Neural cell (in vitro differentiated cells): ENCODE measurements at regions not wholly inside any gene's neighbourhood (a gene's known extent, or its start where the extent isn't known, plus 50 kb on each side); places are given as distances from the start of the nearest gene placed in this dataset.

ENCODE experiments used
- H2AFZ ChIP-seq: fragments of 200-600, 300-800 bp; sonication (generic), shearing (Covaris generic); 2 replicates; pipeline ENCODE4 v1.6.0; 2014; ENCODE audit warnings: low read depth, mild to moderate bottlenecking, antibody characterized with exemption, low read length, moderate library complexity
- H3F3A ChIP-seq: fragments of 200-600 bp; shearing (Covaris generic); 2 replicates; pipeline ENCODE4 v1.6.1; 2016; ENCODE audit warnings: mild to moderate bottlenecking, moderate library complexity, mixed read lengths, antibody characterized with exemption, low read length; ENCODE audit not compliant: insufficient read depth, poor library complexity, severe bottlenecking
- H3K27ac ChIP-seq: fragments of 200-600, 300-800 bp; sonication (generic), shearing (Covaris generic); 2 replicates; pipeline ENCODE4 v1.5.1; 2014; ENCODE audit warnings: mild to moderate bottlenecking, low read length, moderate library complexity
- H3K27me3 ChIP-seq: fragments of 300-800, 200-600 bp; sonication (generic), shearing (Covaris generic); 2 replicates; pipeline ENCODE4 v1.6.0; 2014; ENCODE audit warnings: mild to moderate bottlenecking, low read depth, low read length, moderate library complexity; ENCODE audit not compliant: insufficient read depth
- H3K36me3 ChIP-seq: fragments of 300-800, 200-600 bp; sonication (generic), shearing (Covaris generic); 2 replicates; pipeline ENCODE4 v1.5.1; 2014; ENCODE audit warnings: mild to moderate bottlenecking, antibody characterized with exemption, low read length, moderate library complexity; ENCODE audit not compliant: insufficient read depth
- H3K4me2 ChIP-seq: fragments of 300-800, 200-600 bp; sonication (generic), shearing (Covaris generic); 2 replicates; pipeline ENCODE4 v1.6.0; 2014; ENCODE audit warnings: mild to moderate bottlenecking, low read length
- H3K4me3 ChIP-seq: fragments of 300-800, 200-600 bp; sonication (generic), shearing (Covaris generic); 2 replicates; pipeline ENCODE4 v1.5.1; 2014; ENCODE audit warnings: mild to moderate bottlenecking, low read length, moderate library complexity
- H3K79me2 ChIP-seq: fragments of 200-600 bp; shearing (Covaris generic); replicated peaks from 2 replicates; pipeline ENCODE4 v1.6.0; 2014; ENCODE audit warnings: mild to moderate bottlenecking, low read length, moderate library complexity; ENCODE audit not compliant: insufficient read depth
- H3K9ac ChIP-seq: fragments of 300-800, 200-600 bp; sonication (generic), shearing (Covaris generic); 2 replicates; pipeline ENCODE4 v1.6.1; 2016; ENCODE audit warnings: mild to moderate bottlenecking, low read length, mixed read lengths
- H3K9me2 ChIP-seq: fragments of 200-600 bp; shearing (Covaris generic); 2 replicates; pipeline ENCODE4 v1.6.1; 2016; ENCODE audit warnings: mild to moderate bottlenecking, low read length, mixed read lengths; ENCODE audit not compliant: insufficient read depth
- H3K9me3 ChIP-seq: fragments of 200-600, 300-800 bp; sonication (generic), shearing (Covaris generic); 2 replicates; pipeline ENCODE4 v1.6.1; 2016; ENCODE audit warnings: mild to moderate bottlenecking, mixed run types, low read length, moderate library complexity, mixed read lengths
- H4K20me1 ChIP-seq: fragments of 200-600 bp; shearing (Covaris generic); 2 replicates; pipeline ENCODE4 v1.6.1; 2016; ENCODE audit warnings: mild to moderate bottlenecking, mixed run types; ENCODE audit not compliant: insufficient read depth
- EP300 ChIP-seq: fragments of 450-650 bp; conservative IDR thresholded peaks from 2 replicates; pipeline ENCODE4 v1.6.1; 2014; ENCODE audit warnings: antibody characterized with exemption, mild to moderate bottlenecking, moderate library complexity; ENCODE audit not compliant: poor library complexity, severe bottlenecking
- EZH2 ChIP-seq: fragments of 200-600, 300-800 bp; shearing (Covaris generic), sonication (generic); IDR thresholded peaks from 2 replicates; pipeline ENCODE4 v1.6.1; 2014; ENCODE audit warnings: antibody characterized with exemption, low read length, borderline replicate concordance, mild to moderate bottlenecking; ENCODE audit not compliant: insufficient read depth, poor library complexity, severe bottlenecking
- MXI1 ChIP-seq: fragments of 450-650 bp; conservative IDR thresholded peaks from 2 replicates; pipeline ENCODE4 v1.6.1; 2014; ENCODE audit warnings: antibody characterized with exemption, mild to moderate bottlenecking; ENCODE audit not compliant: poor library complexity, severe bottlenecking
- POLR2AphosphoS5 ChIP-seq: IDR thresholded peaks from 2 replicates; pipeline ENCODE4 v1.6.1; 2012
- RAD21 ChIP-seq: fragments of 450-650 bp; conservative IDR thresholded peaks from 2 replicates; pipeline ENCODE4 v1.6.1; 2014; ENCODE audit warnings: antibody characterized with exemption, mild to moderate bottlenecking, moderate library complexity
- SMC3 ChIP-seq: fragments of 450-650 bp; conservative IDR thresholded peaks from 2 replicates; pipeline ENCODE4 v1.6.1; 2014; ENCODE audit warnings: antibody characterized with exemption, mild to moderate bottlenecking, moderate library complexity; ENCODE audit not compliant: poor library complexity
- TAF1 ChIP-seq: IDR thresholded peaks from 2 replicates; pipeline ENCODE4 v1.6.1; 2012; ENCODE audit warnings: low read depth
- TF ChIP-seq, protein P1 (sequence below): fragments of 450-650 bp; IDR thresholded peaks from 2 replicates; pipeline ENCODE4 v1.5.1; 2014; ENCODE audit warnings: antibody characterized with exemption, mild to moderate bottlenecking, moderate library complexity; ENCODE audit not compliant: poor library complexity, severe bottlenecking
- TF ChIP-seq, protein P2 (sequence below): IDR thresholded peaks from 2 replicates; pipeline ENCODE4 v1.6.1; 2012; ENCODE audit warnings: borderline replicate concordance

DNA sequence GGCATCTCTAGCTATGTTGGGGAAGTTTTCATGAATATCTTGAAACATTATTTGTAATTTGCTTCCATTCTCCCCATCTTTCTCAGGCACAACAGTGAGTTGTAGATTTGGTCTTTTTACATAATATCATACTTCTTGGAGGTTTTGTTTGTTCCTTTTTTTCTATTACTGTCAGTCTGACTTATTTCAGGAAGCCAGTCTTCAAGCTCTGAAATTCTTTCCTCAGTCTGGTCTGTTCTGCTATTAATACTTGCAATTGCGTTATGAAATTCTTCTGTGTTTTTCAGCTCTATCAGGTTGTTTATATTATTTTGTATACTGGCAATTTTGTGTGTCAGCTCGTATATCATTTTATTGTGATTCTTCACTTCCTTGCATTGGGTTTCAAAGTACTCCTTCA is 424.6 kb upstream of the PTBP2 start:
- Histone ChIP-seq H3K9me3 (no peaks in the 10 kb centered on the region), H3K4me3 (no peak overlapping the region), H3F3A (no peaks in the 10 kb centered on the region), H3K9me2 (no peaks in the 10 kb centered on the region), H3K79me2 (no peaks in the 10 kb centered on the region), H3K9ac (no peak overlapping the region), H3K4me2 (no peak overlapping the region), H2AFZ (no peak overlapping the region), H3K27ac (no peak overlapping the region), H3K27me3 (no peaks in the 10 kb centered on the region), H4K20me1 (no peaks in the 10 kb centered on the region), H3K36me3 (no peaks in the 10 kb centered on the region)
- no peak for TF ChIP-seq SMC3
- TF ChIP-seq RAD21 = no peak
- TF ChIP-seq TAF1 = no peak
- TF ChIP-seq, protein P1, sequence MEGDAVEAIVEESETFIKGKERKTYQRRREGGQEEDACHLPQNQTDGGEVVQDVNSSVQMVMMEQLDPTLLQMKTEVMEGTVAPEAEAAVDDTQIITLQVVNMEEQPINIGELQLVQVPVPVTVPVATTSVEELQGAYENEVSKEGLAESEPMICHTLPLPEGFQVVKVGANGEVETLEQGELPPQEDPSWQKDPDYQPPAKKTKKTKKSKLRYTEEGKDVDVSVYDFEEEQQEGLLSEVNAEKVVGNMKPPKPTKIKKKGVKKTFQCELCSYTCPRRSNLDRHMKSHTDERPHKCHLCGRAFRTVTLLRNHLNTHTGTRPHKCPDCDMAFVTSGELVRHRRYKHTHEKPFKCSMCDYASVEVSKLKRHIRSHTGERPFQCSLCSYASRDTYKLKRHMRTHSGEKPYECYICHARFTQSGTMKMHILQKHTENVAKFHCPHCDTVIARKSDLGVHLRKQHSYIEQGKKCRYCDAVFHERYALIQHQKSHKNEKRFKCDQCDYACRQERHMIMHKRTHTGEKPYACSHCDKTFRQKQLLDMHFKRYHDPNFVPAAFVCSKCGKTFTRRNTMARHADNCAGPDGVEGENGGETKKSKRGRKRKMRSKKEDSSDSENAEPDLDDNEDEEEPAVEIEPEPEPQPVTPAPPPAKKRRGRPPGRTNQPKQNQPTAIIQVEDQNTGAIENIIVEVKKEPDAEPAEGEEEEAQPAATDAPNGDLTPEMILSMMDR = no peak

DNA sequence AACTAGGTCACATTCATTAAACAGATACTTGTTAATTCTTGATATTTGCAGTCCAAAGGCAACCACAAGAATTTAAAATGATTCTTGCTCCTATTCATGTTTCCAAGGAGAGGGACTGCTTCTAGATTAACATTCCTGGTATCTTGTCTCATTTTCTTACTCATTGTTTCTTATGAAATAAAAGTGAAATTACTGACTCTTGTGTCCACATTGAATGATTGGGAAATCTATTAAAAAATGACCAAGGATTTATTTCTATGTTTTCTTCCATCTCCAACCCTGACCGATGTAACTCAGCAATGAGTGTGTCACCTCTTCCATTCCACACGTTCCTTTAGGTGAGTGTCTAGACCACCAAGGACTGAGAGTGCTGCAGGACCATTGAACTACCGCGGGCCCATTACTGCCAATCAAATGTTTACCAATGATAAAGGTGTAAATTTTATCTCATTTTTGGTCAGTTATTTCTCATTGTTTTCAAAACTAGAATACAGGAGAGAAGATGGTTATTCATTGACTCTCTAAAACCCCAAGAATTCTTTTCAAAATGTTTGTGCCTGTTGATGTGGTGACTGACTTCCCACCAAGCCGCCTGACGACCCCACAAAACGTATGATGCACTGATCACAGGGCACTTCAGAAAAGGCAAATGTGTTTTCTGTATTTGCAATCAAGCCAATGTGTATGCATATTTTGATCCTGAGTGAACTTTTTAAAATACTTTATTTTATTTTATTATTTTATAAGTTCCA is 414.6 kb upstream of the PTBP2 start:
- no peaks in the 10 kb centered on the region for H3K79me2 ChIP-seq
- no peaks in the 10 kb centered on the region for H3K9me2 ChIP-seq
- no peaks in the 10 kb centered on the region for H3F3A ChIP-seq
- H3K27ac ChIP-seq = no peak overlapping the region
- H4K20me1 ChIP-seq = no peaks in the 10 kb centered on the region
- no peak overlapping the region for H3K4me3 ChIP-seq
- H3K4me2 ChIP-seq = no peak overlapping the region
- H3K36me3 ChIP-seq = no peaks in the 10 kb centered on the region
- TF ChIP-seq TAF1 (no peak), POLR2AphosphoS5 (no peak), EP300 (no peak), SMC3 (no peak), RAD21 (no peak), EZH2 (no peak), MXI1 (no peak)
- TF ChIP-seq, protein P1 = no peak
- TF ChIP-seq, protein P2, sequence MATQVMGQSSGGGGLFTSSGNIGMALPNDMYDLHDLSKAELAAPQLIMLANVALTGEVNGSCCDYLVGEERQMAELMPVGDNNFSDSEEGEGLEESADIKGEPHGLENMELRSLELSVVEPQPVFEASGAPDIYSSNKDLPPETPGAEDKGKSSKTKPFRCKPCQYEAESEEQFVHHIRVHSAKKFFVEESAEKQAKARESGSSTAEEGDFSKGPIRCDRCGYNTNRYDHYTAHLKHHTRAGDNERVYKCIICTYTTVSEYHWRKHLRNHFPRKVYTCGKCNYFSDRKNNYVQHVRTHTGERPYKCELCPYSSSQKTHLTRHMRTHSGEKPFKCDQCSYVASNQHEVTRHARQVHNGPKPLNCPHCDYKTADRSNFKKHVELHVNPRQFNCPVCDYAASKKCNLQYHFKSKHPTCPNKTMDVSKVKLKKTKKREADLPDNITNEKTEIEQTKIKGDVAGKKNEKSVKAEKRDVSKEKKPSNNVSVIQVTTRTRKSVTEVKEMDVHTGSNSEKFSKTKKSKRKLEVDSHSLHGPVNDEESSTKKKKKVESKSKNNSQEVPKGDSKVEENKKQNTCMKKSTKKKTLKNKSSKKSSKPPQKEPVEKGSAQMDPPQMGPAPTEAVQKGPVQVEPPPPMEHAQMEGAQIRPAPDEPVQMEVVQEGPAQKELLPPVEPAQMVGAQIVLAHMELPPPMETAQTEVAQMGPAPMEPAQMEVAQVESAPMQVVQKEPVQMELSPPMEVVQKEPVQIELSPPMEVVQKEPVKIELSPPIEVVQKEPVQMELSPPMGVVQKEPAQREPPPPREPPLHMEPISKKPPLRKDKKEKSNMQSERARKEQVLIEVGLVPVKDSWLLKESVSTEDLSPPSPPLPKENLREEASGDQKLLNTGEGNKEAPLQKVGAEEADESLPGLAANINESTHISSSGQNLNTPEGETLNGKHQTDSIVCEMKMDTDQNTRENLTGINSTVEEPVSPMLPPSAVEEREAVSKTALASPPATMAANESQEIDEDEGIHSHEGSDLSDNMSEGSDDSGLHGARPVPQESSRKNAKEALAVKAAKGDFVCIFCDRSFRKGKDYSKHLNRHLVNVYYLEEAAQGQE = no peak
- H3K9ac ChIP-seq = no peak overlapping the region
- no peak overlapping the region for H2AFZ ChIP-seq
- no peaks in the 10 kb centered on the region for H3K27me3 ChIP-seq
- H3K9me3 ChIP-seq = no peaks in the 10 kb centered on the region
